HG02973 (cell line): ENCODE measurements at regions not wholly inside any gene's neighbourhood (a gene's known extent, or its start where the extent isn't known, plus 50 kb on each side); places are given as distances from the start of the nearest gene placed in this dataset.
"Not testable (repeated sequence)": the region's sequence is repeated elsewhere in the genome, so short reads cannot be mapped to it uniquely, and the experiment has no call there.

Experiments
- ATAC-seq: cut with Tn5 transposase; IDR thresholded peaks from one replicate; pipeline ENCODE4 v1.9.1; 2021; ENCODE audit warnings: moderate library complexity; ENCODE audit not compliant: unreplicated experiment

GRCh38 chr3:78077178-78077577, 1037.3 kb downstream of the ROBO2 start:
- no peak for ATAC-seq

- no peak for ATAC-seq
These were observed 1037.9 kb downstream of the ROBO2 start for GRCh38 chr3:78077842-78078241.

- ATAC-seq = no peak
These were observed 1039.6 kb downstream of the ROBO2 start for GRCh38 chr3:78079514-78079913.

DNA sequence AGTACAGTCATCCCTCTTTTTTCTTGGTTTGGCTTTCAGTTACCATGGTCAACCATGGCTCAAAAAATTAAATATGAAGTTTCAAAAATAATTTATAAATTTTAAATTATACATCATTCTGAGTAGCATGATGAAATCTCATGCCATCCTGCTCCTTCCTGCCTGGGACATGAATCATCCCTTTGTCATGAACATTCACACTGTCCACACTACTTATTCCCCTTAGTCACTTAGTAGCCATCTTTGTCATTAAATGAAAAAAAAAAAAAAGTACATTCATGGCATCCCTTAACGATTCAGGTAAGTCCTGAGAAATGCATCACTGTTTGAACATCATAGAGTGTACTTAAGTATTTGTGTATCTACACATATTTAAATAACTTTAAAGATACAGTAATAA, 1046.3 kb downstream of the ROBO2 start:
- ATAC-seq = no peak

DNA sequence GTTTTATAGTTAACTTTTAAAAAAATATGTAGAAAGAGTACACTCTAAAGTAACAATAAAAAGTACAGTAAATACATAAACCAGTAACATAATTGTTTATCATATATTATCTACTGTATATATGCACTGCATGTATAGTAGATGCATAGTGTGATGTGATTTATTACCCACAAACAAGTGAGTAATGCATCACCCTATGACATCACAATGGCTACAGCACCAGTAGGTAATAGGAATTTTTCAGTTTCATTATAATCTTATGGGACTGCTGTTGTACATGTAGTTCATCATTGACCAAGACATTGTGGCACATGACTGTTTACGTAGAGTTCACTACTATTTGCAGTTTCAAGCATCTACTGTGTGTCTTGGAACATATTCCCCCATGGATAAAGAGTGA, 1047.2 kb downstream of the ROBO2 start:
- ATAC-seq = no peak

DNA sequence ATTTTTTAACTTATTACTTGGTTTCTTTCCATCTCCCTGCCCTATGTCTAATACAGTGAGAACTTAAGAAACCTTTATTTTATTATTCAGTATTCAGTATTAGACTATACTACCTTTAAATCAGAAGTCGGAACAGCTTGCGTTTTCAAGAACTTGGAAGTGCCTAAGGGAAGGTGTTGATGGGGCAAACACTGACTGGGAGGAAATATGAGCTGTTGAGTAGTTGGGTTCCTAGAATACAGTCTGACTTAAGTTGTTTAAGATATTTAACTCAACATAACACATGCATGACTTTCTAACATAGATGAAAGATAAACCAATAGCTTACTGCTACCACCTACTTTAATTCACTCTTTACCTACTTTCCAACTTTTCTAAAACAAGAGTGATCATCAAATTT, 1048.1 kb downstream of the ROBO2 start:
- ATAC-seq = no peak

GRCh38 chr3:78090382-78090781, 1050.5 kb downstream of the ROBO2 start:
- ATAC-seq = no peak

DNA sequence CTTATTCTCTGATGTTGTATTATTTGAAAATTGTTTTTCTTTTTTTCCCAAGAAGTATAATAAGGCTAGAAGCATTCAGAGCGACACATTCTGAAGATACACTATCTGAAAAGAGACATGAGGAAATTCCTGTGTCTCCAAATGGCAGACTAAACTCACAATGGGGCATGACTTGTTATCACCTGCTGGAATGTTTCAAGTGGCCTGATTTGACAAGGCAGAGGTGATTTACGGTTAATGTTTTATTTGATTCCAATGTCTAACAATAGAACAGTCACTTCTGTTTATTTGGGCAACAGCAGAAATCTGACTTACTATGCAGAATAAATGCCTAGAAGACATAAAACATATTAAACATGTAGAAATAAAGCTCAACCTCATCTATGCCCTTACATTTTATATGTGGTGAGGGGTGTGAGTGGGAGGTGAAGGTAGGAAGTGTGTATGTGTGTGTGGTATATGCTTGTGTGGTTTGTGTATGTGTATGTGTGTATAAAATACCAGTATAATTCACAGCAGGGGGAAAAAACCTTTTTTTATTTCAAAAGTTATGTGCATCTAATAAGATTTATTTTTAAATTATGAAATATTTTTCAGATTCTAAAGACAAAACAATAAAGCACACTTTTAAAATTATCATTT, 1051.7 kb downstream of the ROBO2 start:
- ATAC-seq = no peak

- not testable (repeated sequence) for ATAC-seq
These were observed 1052.7 kb downstream of the ROBO2 start for GRCh38 chr3:78092574-78092973.

DNA sequence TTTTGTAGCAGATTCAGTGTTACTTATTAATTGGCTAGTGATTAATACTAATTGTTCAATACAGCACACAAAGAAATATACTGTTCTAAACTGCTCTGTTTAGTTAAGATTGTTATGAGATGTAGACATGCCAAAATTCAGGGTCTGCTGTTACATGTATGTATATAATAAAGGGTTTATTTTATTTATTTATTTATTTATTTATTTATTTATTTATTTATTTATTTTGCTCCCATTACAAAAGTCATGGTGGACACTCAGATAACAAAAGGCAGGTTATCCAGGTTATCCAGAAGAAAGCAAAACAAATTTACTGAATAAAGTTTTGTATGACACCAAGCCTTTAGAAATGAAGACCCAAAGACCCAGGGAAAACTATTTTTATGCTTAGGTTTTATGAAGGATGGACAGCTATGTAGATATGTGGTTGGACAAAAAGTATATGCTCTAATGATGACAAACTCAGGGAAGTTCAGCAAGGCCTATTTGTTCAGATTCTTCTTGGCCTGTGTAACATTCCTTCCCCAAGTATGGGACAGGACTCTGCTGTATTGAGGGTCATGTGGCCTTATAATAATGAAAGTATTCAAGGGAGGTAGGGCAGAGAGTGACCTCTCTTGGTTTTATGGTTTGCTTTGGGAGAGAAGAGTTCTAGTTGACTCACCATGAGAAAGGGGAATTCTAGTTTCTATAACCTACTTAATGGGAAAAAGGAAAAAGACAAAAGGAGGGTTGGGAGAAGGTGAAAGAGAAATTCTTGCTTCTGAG, 1056.8 kb downstream of the ROBO2 start:
- no peak for ATAC-seq

DNA sequence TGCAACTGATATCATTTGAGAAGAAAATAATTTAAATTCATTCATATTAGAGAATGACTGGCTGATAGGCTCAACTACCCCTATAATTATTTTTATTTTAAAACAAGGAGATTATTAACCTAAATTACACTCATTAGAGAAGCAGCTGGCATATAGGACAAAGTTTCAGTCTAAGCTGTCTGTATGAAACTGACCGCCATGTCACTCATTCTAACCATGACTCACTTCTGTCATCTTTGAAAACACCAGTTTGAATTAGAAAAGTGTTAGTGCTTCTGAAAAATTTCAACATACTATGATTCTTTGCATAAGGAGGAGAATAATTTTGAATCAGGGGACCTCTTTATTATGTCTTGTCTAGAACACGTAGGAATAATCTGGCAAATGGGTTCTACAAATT, 1058.5 kb downstream of the ROBO2 start:
- no peak for ATAC-seq

- no peak for ATAC-seq
These were observed 1061.5 kb downstream of the ROBO2 start for GRCh38 chr3:78101384-78101783.

DNA sequence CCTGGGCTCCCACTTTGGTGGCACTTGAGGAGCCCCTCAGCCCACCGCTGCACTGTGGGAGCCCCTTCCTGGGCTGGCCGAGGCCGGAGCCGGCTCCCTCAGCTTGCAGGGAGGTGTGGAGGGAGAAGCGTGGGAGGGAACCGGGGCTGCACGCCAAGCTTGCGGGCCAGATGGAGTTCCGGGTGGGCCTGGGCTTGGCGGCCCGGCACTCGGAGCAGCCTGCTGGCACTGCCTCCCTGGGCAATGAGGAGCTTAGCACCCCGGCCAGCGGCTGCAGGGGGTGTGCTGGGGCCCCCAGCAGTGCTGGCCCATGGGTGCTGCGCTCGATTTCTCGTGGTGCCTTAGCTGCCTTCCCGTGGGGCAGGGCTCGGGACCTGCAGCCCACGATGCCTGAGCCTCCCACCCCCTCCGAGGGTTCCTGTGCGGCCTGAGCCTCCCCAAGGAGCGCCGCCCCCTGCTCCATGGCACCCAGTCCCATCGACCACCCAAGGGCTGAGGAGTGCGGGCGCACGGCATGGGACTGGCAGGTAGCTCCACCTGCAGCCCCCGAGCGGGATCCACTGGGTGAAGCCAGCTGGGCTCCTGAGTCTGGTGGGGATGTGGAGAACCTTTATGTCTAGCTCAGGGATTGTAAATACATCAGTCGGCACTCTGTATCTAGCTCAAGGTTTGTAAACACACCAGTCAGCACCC, 1068.5 kb downstream of the ROBO2 start:
- not testable (repeated sequence) for ATAC-seq

DNA sequence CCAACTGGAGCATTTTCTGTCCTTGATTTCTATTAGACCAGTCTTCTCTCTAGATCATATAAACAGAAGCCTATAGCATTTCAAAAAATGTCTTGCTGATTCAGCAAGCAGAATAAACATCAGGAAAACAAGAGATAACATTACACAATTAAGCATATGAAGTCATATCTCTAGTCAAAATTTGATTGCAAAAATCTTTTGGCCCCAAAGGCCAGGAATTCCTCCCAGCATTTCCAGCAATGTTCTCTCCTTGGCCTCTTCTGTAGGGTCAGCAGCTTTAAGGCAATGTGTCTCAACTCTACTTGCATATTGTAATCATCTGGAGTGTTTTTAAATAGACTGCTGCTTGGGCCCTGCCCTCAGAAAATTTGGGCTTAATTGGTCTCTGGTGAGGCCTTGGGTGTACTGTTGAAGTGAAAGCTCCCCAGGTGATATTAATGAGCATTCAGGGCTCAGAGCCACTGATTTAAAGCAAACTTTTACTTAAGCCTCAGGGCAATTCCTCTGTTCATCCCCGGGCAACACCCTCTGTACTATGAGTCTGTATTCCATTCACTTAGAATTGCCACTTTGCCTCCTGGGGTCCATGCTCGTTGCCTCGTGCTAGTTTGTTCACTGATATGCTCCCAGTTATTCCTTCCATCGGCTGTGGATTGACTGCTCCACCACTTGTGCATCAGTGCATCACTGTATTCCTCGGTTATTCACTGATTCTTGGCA, 1072.6 kb downstream of the ROBO2 start:
- ATAC-seq = no peak

- no peak for ATAC-seq
These were observed 1076.1 kb downstream of the ROBO2 start for GRCh38 chr3:78115983-78116382.

DNA sequence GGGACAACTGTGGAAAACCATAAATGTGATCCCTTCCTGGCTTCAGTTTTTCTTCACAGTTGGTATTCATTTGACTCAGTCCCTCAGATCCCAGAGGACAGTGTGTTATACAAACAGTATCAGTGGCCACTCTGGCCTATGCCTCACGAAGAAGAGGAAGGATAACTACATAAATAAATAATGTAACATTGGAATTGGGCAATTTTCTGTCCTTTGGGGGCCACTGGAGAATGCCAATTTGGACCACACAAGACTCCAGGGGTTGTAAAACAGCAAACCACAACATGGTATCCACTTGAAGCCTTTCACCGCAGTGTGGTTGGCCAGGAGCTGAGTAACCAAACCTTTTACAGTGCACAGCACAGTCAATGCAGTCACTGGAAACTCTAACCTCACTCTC, 1077.0 kb downstream of the ROBO2 start:
- no peak for ATAC-seq

DNA sequence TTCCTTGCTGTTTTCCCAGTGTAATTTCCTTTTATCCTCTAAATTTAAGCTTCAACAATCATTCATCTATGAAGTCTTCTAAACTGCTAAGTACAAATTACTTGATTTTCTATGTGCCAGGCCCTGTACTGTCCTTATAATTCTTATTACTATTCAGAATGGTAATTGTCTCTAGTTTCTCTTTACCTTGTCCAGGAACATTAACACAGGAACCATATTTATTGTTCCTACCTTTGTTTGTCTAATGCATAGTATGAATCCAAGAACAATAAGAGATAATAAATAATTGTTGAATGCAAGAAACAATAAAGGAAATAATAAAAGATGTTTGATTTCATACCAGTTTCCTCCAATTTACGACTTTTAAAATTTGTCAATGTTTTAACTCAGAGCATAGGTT, 1083.2 kb downstream of the ROBO2 start:
- ATAC-seq = no peak

GRCh38 chr3:78129707-78130106, 1089.8 kb downstream of the ROBO2 start:
- ATAC-seq = no peak

DNA sequence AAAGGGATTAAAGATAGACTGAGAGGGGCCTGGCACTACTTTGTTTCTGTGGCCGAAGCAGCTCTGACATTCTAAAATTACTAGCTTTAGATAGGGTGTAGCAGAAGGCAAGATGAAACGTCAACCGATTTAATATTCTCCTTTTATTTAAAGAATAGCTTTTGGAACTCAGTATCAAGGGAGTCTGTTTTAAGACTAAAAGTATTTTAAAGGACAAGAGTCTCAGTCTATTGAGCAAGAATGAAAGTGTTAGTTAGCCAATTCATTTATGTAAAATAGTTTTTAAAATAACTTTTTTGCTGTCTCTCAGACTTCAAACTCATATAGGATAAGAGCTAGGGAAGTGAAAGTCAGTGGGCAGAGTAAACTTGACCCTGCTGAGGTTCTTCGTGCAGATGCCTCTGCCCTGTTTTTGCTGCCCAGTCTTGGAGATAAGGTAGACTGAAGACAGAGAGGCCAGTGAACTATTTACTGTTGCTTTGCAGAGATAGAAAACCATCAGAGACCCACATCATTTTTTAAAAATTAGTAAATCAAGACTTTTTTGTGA, 1090.9 kb downstream of the ROBO2 start:
- no peak for ATAC-seq

DNA sequence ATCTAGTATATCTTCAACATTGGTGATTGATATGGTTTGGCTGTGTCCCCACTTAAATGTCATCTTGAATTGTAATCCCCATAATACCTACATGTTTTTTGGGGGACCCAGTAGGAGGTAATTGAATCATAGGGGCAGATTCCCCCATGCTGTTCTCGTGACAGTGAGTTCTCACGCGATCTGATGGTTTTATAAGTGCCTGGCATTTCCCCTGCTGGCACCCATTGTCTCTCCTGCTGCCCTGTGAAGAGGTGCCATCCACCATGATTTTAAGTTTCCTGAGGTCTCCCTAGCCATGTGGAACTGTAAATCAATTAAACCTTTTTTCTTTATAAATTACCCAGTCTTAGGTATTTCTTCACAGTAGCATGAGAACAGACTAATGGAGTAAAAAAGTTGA, 1094.6 kb downstream of the ROBO2 start:
- no peak for ATAC-seq

GRCh38 chr3:78139166-78139565, 1099.3 kb downstream of the ROBO2 start:
- no peak for ATAC-seq
